SK-N-SH treated with all-trans-retinoic acid at 6 μM for 48 hours (cell line): ENCODE measurements at regions not wholly inside any gene's neighbourhood (a gene's known extent, or its start where the extent isn't known, plus 50 kb on each side); places are given as distances from the start of the nearest gene placed in this dataset.

ENCODE experiments used
- ATAC-seq: fragments of 200-7000 bp; cut with Tn5 transposase; 3 replicates; pipeline ENCODE4 v1.9.1; 2020; ENCODE audit warnings: mild to moderate bottlenecking, moderate library complexity
- ARNTL ChIP-seq: fragments of 450-650 bp; formaldehyde crosslinking; IDR thresholded peaks from 2 replicates; pipeline ENCODE4 v1.5.0; 2020; ENCODE audit warnings: low read depth, mild to moderate bottlenecking, moderate library complexity, borderline replicate concordance
- BACH2 ChIP-seq: fragments of 250-450 bp; sonication (Bioruptor Pico); IDR thresholded peaks from 2 replicates; pipeline ENCODE4 v1.9.0; 2021; ENCODE audit warnings: mild to moderate bottlenecking, borderline replicate concordance
- CSDC2 ChIP-seq: fragments of 250-450 bp; sonication (Bioruptor Pico); IDR thresholded peaks from 2 replicates; pipeline ENCODE4 v1.5.0; 2020; ENCODE audit warnings: mild to moderate bottlenecking, moderate library complexity
- ESRRG ChIP-seq: fragments of 250-450 bp; sonication (Bioruptor Pico); IDR thresholded peaks from 2 replicates; pipeline ENCODE4 v1.6.1; 2021; ENCODE audit warnings: mild to moderate bottlenecking
- GLIS3 ChIP-seq: fragments of 250-450 bp; sonication (Bioruptor Pico); IDR thresholded peaks from 2 replicates; pipeline ENCODE4 v1.5.0; 2020; ENCODE audit warnings: mild to moderate bottlenecking, moderate library complexity
- ISL1 ChIP-seq: fragments of 250-450 bp; sonication (Bioruptor Pico); IDR thresholded peaks from 2 replicates; pipeline ENCODE4 v2.1.2; 2022; ENCODE audit warnings: mild to moderate bottlenecking, moderate library complexity
- OSR1 ChIP-seq: fragments of 250-450 bp; sonication (Bioruptor Pico); IDR thresholded peaks from 2 replicates; pipeline ENCODE4 v1.8.0; 2022; ENCODE audit warnings: moderate library complexity, mild to moderate bottlenecking, inconsistent platforms
- PPARA ChIP-seq: fragments of 250-450 bp; sonication (Bioruptor Pico); IDR thresholded peaks from 2 replicates; pipeline ENCODE4 v1.5.0; 2020; ENCODE audit warnings: mild to moderate bottlenecking, borderline replicate concordance
- RARB ChIP-seq: fragments of 250-450 bp; sonication (Bioruptor Pico); IDR thresholded peaks from 2 replicates; pipeline ENCODE4 v1.8.0; 2021; ENCODE audit warnings: mild to moderate bottlenecking, moderate library complexity
- SNAI2 ChIP-seq: fragments of 250-450 bp; sonication (Bioruptor Pico); IDR thresholded peaks from 2 replicates; pipeline ENCODE4 v1.5.0; 2020; ENCODE audit warnings: mild to moderate bottlenecking, moderate library complexity
- TCF4 ChIP-seq: fragments of 250-450 bp; sonication (Bioruptor Pico); IDR thresholded peaks from 2 replicates; pipeline ENCODE4 v1.8.0; 2021; ENCODE audit warnings: mild to moderate bottlenecking, moderate library complexity, borderline replicate concordance
- TOX ChIP-seq: fragments of 250-450 bp; sonication (Bioruptor Pico); IDR thresholded peaks from 2 replicates; pipeline ENCODE4 v1.8.0; 2021; ENCODE audit warnings: mild to moderate bottlenecking, moderate library complexity, borderline replicate concordance
- ZC3H10 ChIP-seq: fragments of 250-450 bp; sonication (Bioruptor Pico); IDR thresholded peaks from 2 replicates; pipeline ENCODE4 v1.5.1; 2021; ENCODE audit warnings: mild to moderate bottlenecking, moderate library complexity
- ZFP3 ChIP-seq: fragments of 250-450 bp; sonication (Bioruptor Pico); IDR thresholded peaks from 2 replicates; pipeline ENCODE4 v1.5.0; 2020; ENCODE audit warnings: mild to moderate bottlenecking, moderate library complexity
- ZFP30 ChIP-seq: fragments of 450-650 bp; formaldehyde crosslinking; IDR thresholded peaks from 2 replicates; pipeline ENCODE4 v1.5.0; 2022; ENCODE audit warnings: mild to moderate bottlenecking, moderate library complexity
- ZNF565 ChIP-seq: fragments of 450-650 bp; formaldehyde crosslinking; conservative IDR thresholded peaks from 2 replicates; pipeline ENCODE4 v1.5.0; 2020; ENCODE audit warnings: low read depth, mild to moderate bottlenecking, moderate library complexity
- ZNF70 ChIP-seq: fragments of 450-650 bp; formaldehyde crosslinking; IDR thresholded peaks from 2 replicates; pipeline ENCODE4 v1.5.0; 2020; ENCODE audit warnings: mild to moderate bottlenecking, moderate library complexity
- ZNF8 ChIP-seq: fragments of 450-650 bp; formaldehyde crosslinking; IDR thresholded peaks from 2 replicates; pipeline ENCODE4 v1.5.0; 2020; ENCODE audit warnings: mild to moderate bottlenecking, moderate library complexity
- TF ChIP-seq, protein P1 (sequence below): fragments of 250-450 bp; sonication (Bioruptor Pico); IDR thresholded peaks from 2 replicates; pipeline ENCODE4 v1.5.1; 2021; ENCODE audit warnings: mild to moderate bottlenecking, moderate library complexity
- TF ChIP-seq, protein P2 (sequence below): fragments of 250-450 bp; sonication (Bioruptor Pico); IDR thresholded peaks from 2 replicates; pipeline ENCODE4 v1.5.0; 2020; ENCODE audit warnings: mild to moderate bottlenecking, moderate library complexity
- TF ChIP-seq, protein P3 (sequence below): fragments of 250-450 bp; sonication (Bioruptor Pico); IDR thresholded peaks from 2 replicates; pipeline ENCODE4 v1.8.0; 2020; ENCODE audit warnings: mild to moderate bottlenecking, moderate library complexity, borderline replicate concordance
- TF ChIP-seq, protein P4 (sequence below): fragments of 250-450 bp; sonication (Bioruptor Pico); IDR thresholded peaks from 2 replicates; pipeline ENCODE4 v1.8.0; 2021; ENCODE audit warnings: low read depth, mild to moderate bottlenecking, moderate library complexity, borderline replicate concordance

DNA sequence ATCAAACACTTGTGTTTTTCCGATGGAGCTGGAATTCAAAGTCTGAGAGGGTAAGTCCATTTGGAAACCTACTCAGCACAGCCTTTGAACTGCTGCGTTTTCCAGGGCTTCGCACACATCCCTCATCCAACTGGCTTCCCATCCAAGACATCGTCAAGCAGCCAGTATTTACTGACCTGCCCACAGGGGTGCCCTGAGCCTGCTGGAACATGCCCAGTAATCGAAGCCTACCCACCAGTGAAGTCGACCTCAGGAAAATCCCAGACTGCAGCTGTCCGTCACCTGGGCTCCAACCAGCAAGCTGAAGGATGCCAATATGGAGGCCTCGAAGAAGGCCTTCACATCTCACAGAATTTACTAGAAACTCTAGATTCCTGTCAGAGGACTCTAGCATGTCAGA is 261.6 kb downstream of the PLPP3 start:
- no peak for TF ChIP-seq BACH2 (CRISPR knock-in tag)
- TF ChIP-seq, protein P1, sequence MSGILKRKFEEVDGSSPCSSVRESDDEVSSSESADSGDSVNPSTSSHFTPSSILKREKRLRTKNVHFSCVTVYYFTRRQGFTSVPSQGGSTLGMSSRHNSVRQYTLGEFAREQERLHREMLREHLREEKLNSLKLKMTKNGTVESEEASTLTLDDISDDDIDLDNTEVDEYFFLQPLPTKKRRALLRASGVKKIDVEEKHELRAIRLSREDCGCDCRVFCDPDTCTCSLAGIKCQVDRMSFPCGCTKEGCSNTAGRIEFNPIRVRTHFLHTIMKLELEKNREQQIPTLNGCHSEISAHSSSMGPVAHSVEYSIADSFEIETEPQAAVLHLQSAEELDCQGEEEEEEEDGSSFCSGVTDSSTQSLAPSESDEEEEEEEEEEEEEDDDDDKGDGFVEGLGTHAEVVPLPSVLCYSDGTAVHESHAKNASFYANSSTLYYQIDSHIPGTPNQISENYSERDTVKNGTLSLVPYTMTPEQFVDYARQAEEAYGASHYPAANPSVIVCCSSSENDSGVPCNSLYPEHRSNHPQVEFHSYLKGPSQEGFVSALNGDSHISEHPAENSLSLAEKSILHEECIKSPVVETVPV (CRISPR knock-in tag) = no peak
- TF ChIP-seq ZNF565 (CRISPR knock-in tag) = no peak
- TF ChIP-seq ZC3H10 (CRISPR knock-in tag) = no peak
- TF ChIP-seq TCF4 (CRISPR knock-in tag) = no peak
- TF ChIP-seq ZFP3 (CRISPR knock-in tag) = no peak
- TF ChIP-seq OSR1 (CRISPR knock-in tag) = no peak
- no peak for TF ChIP-seq ZFP30 (CRISPR knock-in tag)
- TF ChIP-seq, protein P2, sequence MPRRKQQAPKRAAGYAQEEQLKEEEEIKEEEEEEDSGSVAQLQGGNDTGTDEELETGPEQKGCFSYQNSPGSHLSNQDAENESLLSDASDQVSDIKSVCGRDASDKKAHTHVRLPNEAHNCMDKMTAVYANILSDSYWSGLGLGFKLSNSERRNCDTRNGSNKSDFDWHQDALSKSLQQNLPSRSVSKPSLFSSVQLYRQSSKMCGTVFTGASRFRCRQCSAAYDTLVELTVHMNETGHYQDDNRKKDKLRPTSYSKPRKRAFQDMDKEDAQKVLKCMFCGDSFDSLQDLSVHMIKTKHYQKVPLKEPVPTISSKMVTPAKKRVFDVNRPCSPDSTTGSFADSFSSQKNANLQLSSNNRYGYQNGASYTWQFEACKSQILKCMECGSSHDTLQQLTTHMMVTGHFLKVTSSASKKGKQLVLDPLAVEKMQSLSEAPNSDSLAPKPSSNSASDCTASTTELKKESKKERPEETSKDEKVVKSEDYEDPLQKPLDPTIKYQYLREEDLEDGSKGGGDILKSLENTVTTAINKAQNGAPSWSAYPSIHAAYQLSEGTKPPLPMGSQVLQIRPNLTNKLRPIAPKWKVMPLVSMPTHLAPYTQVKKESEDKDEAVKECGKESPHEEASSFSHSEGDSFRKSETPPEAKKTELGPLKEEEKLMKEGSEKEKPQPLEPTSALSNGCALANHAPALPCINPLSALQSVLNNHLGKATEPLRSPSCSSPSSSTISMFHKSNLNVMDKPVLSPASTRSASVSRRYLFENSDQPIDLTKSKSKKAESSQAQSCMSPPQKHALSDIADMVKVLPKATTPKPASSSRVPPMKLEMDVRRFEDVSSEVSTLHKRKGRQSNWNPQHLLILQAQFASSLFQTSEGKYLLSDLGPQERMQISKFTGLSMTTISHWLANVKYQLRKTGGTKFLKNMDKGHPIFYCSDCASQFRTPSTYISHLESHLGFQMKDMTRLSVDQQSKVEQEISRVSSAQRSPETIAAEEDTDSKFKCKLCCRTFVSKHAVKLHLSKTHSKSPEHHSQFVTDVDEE = no peak
- no peak for TF ChIP-seq ZNF70 (CRISPR knock-in tag)
- TF ChIP-seq, protein P3, sequence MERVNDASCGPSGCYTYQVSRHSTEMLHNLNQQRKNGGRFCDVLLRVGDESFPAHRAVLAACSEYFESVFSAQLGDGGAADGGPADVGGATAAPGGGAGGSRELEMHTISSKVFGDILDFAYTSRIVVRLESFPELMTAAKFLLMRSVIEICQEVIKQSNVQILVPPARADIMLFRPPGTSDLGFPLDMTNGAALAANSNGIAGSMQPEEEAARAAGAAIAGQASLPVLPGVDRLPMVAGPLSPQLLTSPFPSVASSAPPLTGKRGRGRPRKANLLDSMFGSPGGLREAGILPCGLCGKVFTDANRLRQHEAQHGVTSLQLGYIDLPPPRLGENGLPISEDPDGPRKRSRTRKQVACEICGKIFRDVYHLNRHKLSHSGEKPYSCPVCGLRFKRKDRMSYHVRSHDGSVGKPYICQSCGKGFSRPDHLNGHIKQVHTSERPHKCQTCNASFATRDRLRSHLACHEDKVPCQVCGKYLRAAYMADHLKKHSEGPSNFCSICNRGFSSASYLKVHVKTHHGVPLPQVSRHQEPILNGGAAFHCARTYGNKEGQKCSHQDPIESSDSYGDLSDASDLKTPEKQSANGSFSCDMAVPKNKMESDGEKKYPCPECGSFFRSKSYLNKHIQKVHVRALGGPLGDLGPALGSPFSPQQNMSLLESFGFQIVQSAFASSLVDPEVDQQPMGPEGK (CRISPR knock-in tag) = no peak
- TF ChIP-seq CSDC2 = no peak
- no peak for TF ChIP-seq ESRRG
- TF ChIP-seq, protein P4, sequence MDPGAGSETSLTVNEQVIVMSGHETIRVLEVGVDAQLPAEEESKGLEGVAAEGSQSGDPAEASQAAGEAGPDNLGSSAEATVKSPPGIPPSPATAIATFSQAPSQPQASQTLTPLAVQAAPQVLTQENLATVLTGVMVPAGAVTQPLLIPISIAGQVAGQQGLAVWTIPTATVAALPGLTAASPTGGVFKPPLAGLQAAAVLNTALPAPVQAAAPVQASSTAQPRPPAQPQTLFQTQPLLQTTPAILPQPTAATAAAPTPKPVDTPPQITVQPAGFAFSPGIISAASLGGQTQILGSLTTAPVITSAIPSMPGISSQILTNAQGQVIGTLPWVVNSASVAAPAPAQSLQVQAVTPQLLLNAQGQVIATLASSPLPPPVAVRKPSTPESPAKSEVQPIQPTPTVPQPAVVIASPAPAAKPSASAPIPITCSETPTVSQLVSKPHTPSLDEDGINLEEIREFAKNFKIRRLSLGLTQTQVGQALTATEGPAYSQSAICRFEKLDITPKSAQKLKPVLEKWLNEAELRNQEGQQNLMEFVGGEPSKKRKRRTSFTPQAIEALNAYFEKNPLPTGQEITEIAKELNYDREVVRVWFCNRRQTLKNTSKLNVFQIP (CRISPR knock-in tag) = no peak
- TF ChIP-seq ISL1 (CRISPR knock-in tag) = no peak
- no peak for TF ChIP-seq RARB
- TF ChIP-seq ARNTL (CRISPR knock-in tag) = no peak
- TF ChIP-seq PPARA (CRISPR knock-in tag) = no peak
- no peak for TF ChIP-seq ZNF8 (CRISPR knock-in tag)
- ATAC-seq = no peak

DNA sequence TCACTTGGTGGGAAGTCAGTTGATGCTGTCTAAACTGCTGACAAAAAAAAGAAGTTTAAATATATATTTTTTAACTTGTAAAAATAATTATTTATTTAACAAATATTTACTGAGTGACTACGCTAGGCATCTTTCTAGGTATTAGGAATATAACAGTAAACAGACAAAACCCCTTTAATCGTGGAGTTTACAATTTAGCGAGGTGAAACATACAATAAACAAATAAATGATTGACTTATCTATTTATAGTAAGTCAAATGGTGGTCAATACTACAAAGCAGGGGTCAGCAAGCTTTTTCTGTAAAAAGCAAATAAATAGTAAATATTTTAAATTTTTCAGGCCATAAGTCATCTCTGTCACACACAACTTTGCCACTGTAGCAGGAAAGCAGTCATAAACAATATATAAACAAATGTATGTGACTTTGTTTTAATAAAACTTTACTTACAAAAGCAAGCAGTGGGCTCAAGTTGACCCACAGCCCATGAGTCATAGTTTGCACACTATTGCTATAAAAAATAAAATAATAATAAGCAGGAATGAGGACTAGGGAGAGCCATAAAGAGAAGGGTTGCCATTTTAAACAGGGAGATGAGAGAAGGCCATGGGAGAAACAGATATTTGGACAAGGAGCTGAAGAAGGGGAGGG is 263.9 kb downstream of the PLPP3 start:
- no peak for ATAC-seq
- TF ChIP-seq ZNF565 (CRISPR knock-in tag) (no peak), ZC3H10 (CRISPR knock-in tag) (no peak), CSDC2 (no peak), GLIS3 (CRISPR knock-in tag) (no peak), RARB (no peak), ZFP30 (CRISPR knock-in tag) (no peak), ZFP3 (CRISPR knock-in tag) (no peak), ZNF8 (CRISPR knock-in tag) (no peak), TOX (CRISPR knock-in tag) (no peak), ARNTL (CRISPR knock-in tag) (no peak), ESRRG (no peak), TCF4 (CRISPR knock-in tag) (no peak), SNAI2 (CRISPR knock-in tag) (no peak), PPARA (CRISPR knock-in tag) (no peak), OSR1 (CRISPR knock-in tag) (no peak)
- TF ChIP-seq, protein P1 (CRISPR knock-in tag) = no peak
- TF ChIP-seq, protein P2 = no peak
- TF ChIP-seq, protein P3 (CRISPR knock-in tag) = no peak
